ENCODE measurements at regions not wholly inside any gene's neighbourhood (a gene's known extent, or its start where the extent isn't known, plus 50 kb on each side); places are given as distances from the start of the nearest gene placed in this dataset.

GRCh38 chr6:126531286-126531685 lies 191.4 kb downstream of the CENPW start:
- Histone ChIP-seq H3K27me3 (ENCODE audit: insufficient read depth, low read length) (no peaks in the 10 kb centered on the region), H2AFZ (ENCODE audit: low read depth, low read length, poor library complexity, severe bottlenecking) (no peak overlapping the region), H4K20me1 (ENCODE audit: insufficient read depth) (no peaks in the 10 kb centered on the region), H3K9me3 (ENCODE audit: control insufficient read depth in 1 of 2, insufficient read depth in 1 of 2, low read depth in 1 of 2, low read length in 2 of 2) (no peaks in the 10 kb centered on the region), H3K79me2 (ENCODE audit: insufficient read depth, low read length) (no peaks in the 10 kb centered on the region), H3K9ac (ENCODE audit: low read length) (no peak overlapping the region), H3K4me2 (ENCODE audit: low read length) (no peak overlapping the region), H3K36me3 (ENCODE audit: control insufficient read depth in 1 of 2, insufficient read depth in 2 of 2, low read length in 2 of 2) (no peaks in the 10 kb centered on the region), H3K4me1 (ENCODE audit: control insufficient read depth in 1 of 2, insufficient read depth in 2 of 2, low read length in 2 of 2) (peaks cover 0 to 3% of the 10 kb centered on the region in 2 experiments; a peak in 1 of 4 replicates), H3K27ac (ENCODE audit: low read depth, low read length) (no peak overlapping the region), H3K4me3 (replicated peaks in 1 of 2; ENCODE audit: low read depth in 1 of 2, low read length in 2 of 2) (no peak overlapping the region), H3K9me2 (ENCODE audit: insufficient read depth) (no peaks in the 10 kb centered on the region)
- ChIA-PET POLR2A (no interaction called here), RAD21 (ENCODE audit: low non-redundant PET in 1 of 2, low total read pairs in 2 of 2, uncharacterized antibody in 2 of 2, unreplicated experiment in 2 of 2) (no interaction called here), CTCF (no interaction called here)
- intact Hi-C loops (cut with micrococcal nuclease), result no loop called here
- TF ChIP-seq, protein P1, sequence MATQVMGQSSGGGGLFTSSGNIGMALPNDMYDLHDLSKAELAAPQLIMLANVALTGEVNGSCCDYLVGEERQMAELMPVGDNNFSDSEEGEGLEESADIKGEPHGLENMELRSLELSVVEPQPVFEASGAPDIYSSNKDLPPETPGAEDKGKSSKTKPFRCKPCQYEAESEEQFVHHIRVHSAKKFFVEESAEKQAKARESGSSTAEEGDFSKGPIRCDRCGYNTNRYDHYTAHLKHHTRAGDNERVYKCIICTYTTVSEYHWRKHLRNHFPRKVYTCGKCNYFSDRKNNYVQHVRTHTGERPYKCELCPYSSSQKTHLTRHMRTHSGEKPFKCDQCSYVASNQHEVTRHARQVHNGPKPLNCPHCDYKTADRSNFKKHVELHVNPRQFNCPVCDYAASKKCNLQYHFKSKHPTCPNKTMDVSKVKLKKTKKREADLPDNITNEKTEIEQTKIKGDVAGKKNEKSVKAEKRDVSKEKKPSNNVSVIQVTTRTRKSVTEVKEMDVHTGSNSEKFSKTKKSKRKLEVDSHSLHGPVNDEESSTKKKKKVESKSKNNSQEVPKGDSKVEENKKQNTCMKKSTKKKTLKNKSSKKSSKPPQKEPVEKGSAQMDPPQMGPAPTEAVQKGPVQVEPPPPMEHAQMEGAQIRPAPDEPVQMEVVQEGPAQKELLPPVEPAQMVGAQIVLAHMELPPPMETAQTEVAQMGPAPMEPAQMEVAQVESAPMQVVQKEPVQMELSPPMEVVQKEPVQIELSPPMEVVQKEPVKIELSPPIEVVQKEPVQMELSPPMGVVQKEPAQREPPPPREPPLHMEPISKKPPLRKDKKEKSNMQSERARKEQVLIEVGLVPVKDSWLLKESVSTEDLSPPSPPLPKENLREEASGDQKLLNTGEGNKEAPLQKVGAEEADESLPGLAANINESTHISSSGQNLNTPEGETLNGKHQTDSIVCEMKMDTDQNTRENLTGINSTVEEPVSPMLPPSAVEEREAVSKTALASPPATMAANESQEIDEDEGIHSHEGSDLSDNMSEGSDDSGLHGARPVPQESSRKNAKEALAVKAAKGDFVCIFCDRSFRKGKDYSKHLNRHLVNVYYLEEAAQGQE (IDR thresholded peaks at IDR 0.05; ENCODE audit: low read depth), result no peak
- TF ChIP-seq EZH2phosphoT487 (IDR thresholded peaks at IDR 0.05; ENCODE audit: borderline replicate concordance) (no peak), POLR2AphosphoS5 (IDR thresholded peaks at IDR 0.05; ENCODE audit: low read depth, low read length) (no peak), ZBTB33 (IDR thresholded peaks at IDR 0.05; ENCODE audit: extremely low read depth, insufficient replicate concordance, low read length) (no peak), ATF3 (IDR thresholded peaks at IDR 0.05) (no peak), SIN3A (IDR thresholded peaks at IDR 0.05; ENCODE audit: low read depth) (no peak), YY1 (IDR thresholded peaks at IDR 0.05; ENCODE audit: extremely low read depth, insufficient replicate concordance, low read depth, low read length) (no peak), SP1 (IDR thresholded peaks at IDR 0.05; ENCODE audit: low read depth) (no peak), MAX (IDR thresholded peaks at IDR 0.05) (no peak), ELF1 (IDR thresholded peaks at IDR 0.05; ENCODE audit: borderline replicate concordance, low read depth) (no peak), POLR2A (IDR thresholded peaks at IDR 0.05; ENCODE audit: borderline replicate concordance, extremely low read depth, insufficient read depth, insufficient read length) (no peak), TCF7L2 (IDR thresholded peaks at IDR 0.05; ENCODE audit: borderline replicate concordance, extremely low read depth, insufficient read depth, insufficient read length) (no peak)
- DNase-seq (ENCODE audit: low read depth, low spot score) (no peak), ATAC-seq (no peak)
- BruUV-seq (replicated peaks), result no TSS peak
